ENCODE measurements at regions not wholly inside any gene's neighbourhood (a gene's known extent, or its start where the extent isn't known, plus 50 kb on each side); places are given as distances from the start of the nearest gene placed in this dataset.

DNA sequence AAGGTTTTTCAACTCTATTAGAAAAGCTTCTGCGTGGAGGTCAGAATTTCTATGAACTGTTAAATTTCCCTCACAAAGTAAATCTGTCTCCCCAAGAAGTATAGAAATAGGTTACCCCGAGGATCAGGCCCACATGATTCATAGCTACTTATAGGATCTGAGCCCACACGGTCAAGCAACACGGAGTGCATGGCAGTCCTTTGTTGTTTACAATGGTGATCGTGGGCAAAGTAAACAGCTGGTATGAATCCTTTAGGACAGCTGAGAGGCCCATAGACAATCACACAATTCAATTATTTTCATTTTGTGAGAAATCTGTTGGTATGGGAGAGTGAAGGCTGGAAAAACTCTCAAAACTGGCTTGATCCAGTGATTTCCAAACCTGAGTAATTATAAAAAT is 58.9 kb upstream of the RCOR3 start:
- TF ChIP-seq, protein P1, sequence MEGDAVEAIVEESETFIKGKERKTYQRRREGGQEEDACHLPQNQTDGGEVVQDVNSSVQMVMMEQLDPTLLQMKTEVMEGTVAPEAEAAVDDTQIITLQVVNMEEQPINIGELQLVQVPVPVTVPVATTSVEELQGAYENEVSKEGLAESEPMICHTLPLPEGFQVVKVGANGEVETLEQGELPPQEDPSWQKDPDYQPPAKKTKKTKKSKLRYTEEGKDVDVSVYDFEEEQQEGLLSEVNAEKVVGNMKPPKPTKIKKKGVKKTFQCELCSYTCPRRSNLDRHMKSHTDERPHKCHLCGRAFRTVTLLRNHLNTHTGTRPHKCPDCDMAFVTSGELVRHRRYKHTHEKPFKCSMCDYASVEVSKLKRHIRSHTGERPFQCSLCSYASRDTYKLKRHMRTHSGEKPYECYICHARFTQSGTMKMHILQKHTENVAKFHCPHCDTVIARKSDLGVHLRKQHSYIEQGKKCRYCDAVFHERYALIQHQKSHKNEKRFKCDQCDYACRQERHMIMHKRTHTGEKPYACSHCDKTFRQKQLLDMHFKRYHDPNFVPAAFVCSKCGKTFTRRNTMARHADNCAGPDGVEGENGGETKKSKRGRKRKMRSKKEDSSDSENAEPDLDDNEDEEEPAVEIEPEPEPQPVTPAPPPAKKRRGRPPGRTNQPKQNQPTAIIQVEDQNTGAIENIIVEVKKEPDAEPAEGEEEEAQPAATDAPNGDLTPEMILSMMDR (IDR thresholded peaks at IDR 0.05) = no peak
- TF ChIP-seq POLR2AphosphoS5 (IDR thresholded peaks at IDR 0.05) = no peak
